HepG2 (cell line): ENCODE measurements at regions not wholly inside any gene's neighbourhood (a gene's known extent, or its start where the extent isn't known, plus 50 kb on each side); places are given as distances from the start of the nearest gene placed in this dataset.
A peak's percentile ranks its signal among the peaks of the same experiment; 100 is the strongest.

Experiments
- ATAC-seq: fragments of 200-7000 bp; cut with Tn5 transposase; 3 replicates; pipeline ENCODE4 v1.9.1; 2020; ENCODE audit warnings: mild to moderate bottlenecking, moderate library complexity
- BruUV-seq: library from RNA; stranded (reverse); fragments of 400-500 nt; replicated peaks from 2 replicates; lab custom pipeline; 2021; lab: Mats Ljungman, UMichigan
- CTCF ChIA-PET: fragments of 300-600 bp; formaldehyde crosslinking; extraction: SDS; loops from one replicate; lab custom pipeline; 2021; ENCODE audit warnings: low total read pairs, inconsistent platforms, low intra/inter-chr PET ratio; lab: Yijun Ruan, JAX
- POLR2A ChIA-PET: fragments of 350-600 bp; sonication (Branson Sonifier 250); formaldehyde crosslinking; loops from one replicate; lab custom pipeline; 2020; ENCODE audit warnings: antibody characterized with exemption, inconsistent platforms; lab: Yijun Ruan, JAX
- DNase-seq: peaks from one replicate; pipeline ENCODE4 v3.0.0-alpha.2; 2015; ENCODE audit warnings: low spot score
- FAIRE-seq: peaks from 3 replicates; lab custom pipeline; 2011; peaks lifted over from hg19 to GRCh38; lab: Jason Lieb, UNC
- H2AFZ ChIP-seq: one replicate; pipeline ENCODE4 v1.6.1; 2011; ENCODE audit warnings: low read length, inconsistent platforms
- H3K27ac ChIP-seq: fragments of 300-600 bp; 3 replicates; pipeline ENCODE4 v1.8.0; 2011; ENCODE audit warnings: mixed run types, mild to moderate bottlenecking, mixed read lengths, low read length, inconsistent platforms; ENCODE audit not compliant: insufficient read depth; ENCODE audit errors: extremely low read length
- H3K27me3 ChIP-seq, 2 experiments: fragments of 200-600 bp in 1 of 2; 2 replicates in 1 of 2; 3 replicates in 1 of 2; pipeline versions ENCODE4 v1.6.0 to v1.8.0; 2011; ENCODE audit warnings: low read length in 2 of 2, mild to moderate bottlenecking in 2 of 2, moderate library complexity in 2 of 2, inconsistent platforms in 1 of 2; ENCODE audit not compliant: insufficient read depth in 2 of 2, control insufficient read depth in 1 of 2
- H3K36me3 ChIP-seq, 2 experiments: fragments of 200-600 bp in 1 of 2; replicated peaks in 1 of 2; 2 replicates in 1 of 2; 3 replicates in 1 of 2; pipeline versions ENCODE4 v1.5.1 to v1.8.0; 2011; ENCODE audit warnings: low read length in 2 of 2, inconsistent platforms in 1 of 2; ENCODE audit not compliant: insufficient read depth in 2 of 2, control insufficient read depth in 1 of 2
- H3K4me1 ChIP-seq: 2 replicates; pipeline ENCODE4 v1.5.1; 2012; ENCODE audit warnings: low read length, inconsistent platforms; ENCODE audit not compliant: insufficient read depth
- H3K4me2 ChIP-seq: 2 replicates; pipeline ENCODE4 v1.6.0; 2011; ENCODE audit warnings: low read depth, low read length, inconsistent platforms
- H3K4me3 ChIP-seq, 3 experiments: fragments of 200-600 bp in 1 of 3; sonication (generic), shearing (Covaris generic) in 1 of 3; replicated peaks in 1 of 3; 2 replicates each; pipeline ENCODE4 v1.5.1; 2011 to 2016; ENCODE audit warnings: low read length in 3 of 3, inconsistent platforms in 2 of 3, low read depth in 2 of 3, mild to moderate bottlenecking in 2 of 3, control low read depth in 1 of 3, mixed read lengths in 1 of 3; ENCODE audit not compliant: insufficient read depth in 1 of 3
- H3K79me2 ChIP-seq: one replicate; pipeline ENCODE4 v1.6.1; 2011; ENCODE audit warnings: low read length, inconsistent platforms; ENCODE audit not compliant: insufficient read depth
- H3K9ac ChIP-seq: 2 replicates; pipeline ENCODE4 v1.6.0; 2011; ENCODE audit warnings: mild to moderate bottlenecking, low read depth, low read length, inconsistent platforms; ENCODE audit not compliant: insufficient read depth
- H3K9me3 ChIP-seq: 2 replicates; pipeline ENCODE4 v1.5.1; 2012; ENCODE audit warnings: mild to moderate bottlenecking, low read length
- H4K20me1 ChIP-seq: 2 replicates; pipeline ENCODE4 v1.6.0; 2011; ENCODE audit warnings: inconsistent platforms, mild to moderate bottlenecking, low read length, moderate library complexity; ENCODE audit not compliant: insufficient read depth
- CBX5 ChIP-seq: sonication (generic); formaldehyde crosslinking; IDR thresholded peaks from 2 replicates; pipeline ENCODE4 v1.4.0; 2020; ENCODE audit warnings: missing genetic modification reagents, borderline replicate concordance
- CHCHD3 ChIP-seq: sonication (generic); formaldehyde crosslinking; IDR thresholded peaks from 2 replicates; pipeline ENCODE4 v1.8.0; 2022; ENCODE audit warnings: mild to moderate bottlenecking, missing genetic modification reagents, moderate library complexity
- CREB1 ChIP-seq, 2 experiments: fragments of 450-650 bp in 1 of 2; IDR thresholded peaks; 2 replicates each; pipeline ENCODE4 v1.6.1; 2016 to 2017; ENCODE audit warnings: control low read depth in 1 of 2, mild to moderate bottlenecking in 1 of 2, missing compliant biosample characterization in 1 of 2, missing genetic modification characterization in 1 of 2
- ZNF569 ChIP-seq: sonication (generic); formaldehyde crosslinking; IDR thresholded peaks from 2 replicates; pipeline ENCODE4 v1.5.0; 2020; ENCODE audit warnings: mild to moderate bottlenecking, missing genetic modification reagents, moderate library complexity, borderline replicate concordance
- WGBS: methylation state at CpG from one replicate; pipeline ENCODE4 v1.1.6; 2017; ENCODE audit warnings: low lambda C conversion rate; 5-methylcytosine and 5-hydroxymethylcytosine counted together
- in situ Hi-C: cut with HindIII; loops from 2 replicates; pipeline ENCODE4 v1.10.0; 2017; ENCODE audit warnings: low pct_unique_long_range_greater_than_20kb; ENCODE audit not compliant: extremely low pct_ligation_motif_present
- intact Hi-C: fragments of 100-400 bp; cut with micrococcal nuclease; formaldehyde crosslinking; loops from one replicate; pipeline ENCODE4 v1.10.0; 2022; ENCODE audit not compliant: unreplicated experiment

DNA sequence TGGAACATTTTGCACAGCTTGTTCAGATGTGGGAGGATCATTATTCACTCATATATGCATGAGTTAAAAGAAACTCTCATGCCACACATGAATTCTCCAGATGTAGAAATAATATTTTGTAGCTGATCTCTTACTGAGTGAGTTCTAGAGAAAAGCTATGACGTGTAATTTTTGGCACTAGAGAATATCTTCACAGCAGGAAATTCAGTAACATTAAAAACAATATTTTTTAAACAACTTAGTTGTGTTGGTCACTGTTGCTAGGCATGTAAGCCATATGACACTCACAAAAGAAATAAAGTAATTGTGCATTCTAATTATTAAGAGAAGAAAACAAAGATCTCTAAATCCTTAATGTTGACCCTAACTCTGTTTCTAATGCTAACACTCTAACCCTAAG, 371.4 kb upstream of the SLC10A2 start:
- in situ Hi-C loops: no loop called here
- no peak for FAIRE-seq

DNA sequence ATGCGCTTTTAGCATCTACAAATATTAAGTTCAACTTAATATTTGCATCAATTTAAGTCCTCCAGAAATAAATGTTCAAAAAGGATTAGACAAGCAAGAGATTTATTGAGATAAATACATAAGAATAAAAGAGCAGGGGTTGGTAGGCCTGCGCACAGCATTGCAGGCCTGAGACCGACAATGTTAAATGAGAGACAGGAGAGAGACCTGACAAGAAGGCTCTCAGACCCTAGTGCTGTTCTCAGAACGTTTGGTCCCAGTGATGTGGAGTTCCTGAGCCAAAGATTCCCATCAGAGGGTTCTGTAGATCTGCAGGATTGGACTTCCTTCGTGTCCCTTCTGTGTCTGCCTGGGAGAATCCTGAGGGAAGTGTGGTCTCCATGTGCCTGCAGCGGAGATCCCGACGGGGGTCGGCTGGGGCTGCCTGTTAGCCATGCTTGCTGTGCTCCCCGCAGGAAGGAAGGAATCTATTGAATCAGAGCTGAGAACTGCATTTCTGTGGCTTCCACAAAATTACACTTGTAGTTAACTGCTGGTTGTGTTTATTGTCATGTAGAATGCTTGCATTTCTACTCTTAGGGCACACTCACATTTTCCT, 369.9 kb upstream of the SLC10A2 start:
- in situ Hi-C loops: no loop called here
- 39% methylated on average over 5 of the region's 10 CpGs for WGBS
- H3K9me3 ChIP-seq: peaks cover 53% of the 10 kb centered on the region
- no TSS peak for BruUV-seq
- H3K36me3 ChIP-seq: no peaks in the 10 kb centered on the region
- ATAC-seq (no peak), DNase-seq (no peak), FAIRE-seq (no peak)
- ChIA-PET POLR2A (no interaction called here), CTCF (no interaction called here)
- H3K4me3 ChIP-seq: no peak overlapping the region
- H3K4me2 ChIP-seq: no peak overlapping the region
- H4K20me1 ChIP-seq: no peaks in the 10 kb centered on the region
- intact Hi-C loops: no loop called here
- no peaks in the 10 kb centered on the region for H3K4me1 ChIP-seq
- no peak overlapping the region for H3K9ac ChIP-seq
- no peak overlapping the region for H2AFZ ChIP-seq
- no peaks in the 10 kb centered on the region for H3K27me3 ChIP-seq
- TF ChIP-seq ZNF569 (CRISPR knock-in tag): no peak
- TF ChIP-seq CHCHD3: no peak
- no peak overlapping the region for H3K27ac ChIP-seq
- H3K79me2 ChIP-seq: no peaks in the 10 kb centered on the region

More for the DNA sequence above, 371.4 kb upstream of the SLC10A2 start:
- Histone ChIP-seq H3K27ac (no peak overlapping the region), H3K4me3 (no peak overlapping the region), H3K79me2 (no peaks in the 10 kb centered on the region), H3K36me3 (no peaks in the 10 kb centered on the region), H3K4me2 (no peak overlapping the region), H3K4me1 (no peaks in the 10 kb centered on the region), H3K27me3 (no peaks in the 10 kb centered on the region), H3K9ac (no peak overlapping the region), H2AFZ (no peak overlapping the region), H3K9me3 (peaks cover 52% of the 10 kb centered on the region), H4K20me1 (no peaks in the 10 kb centered on the region)
- intact Hi-C loops: no loop called here
- BruUV-seq: no TSS peak
- 0% methylated on average over 1 of the region's 1 CpG for WGBS
- no peak for DNase-seq
- ChIA-PET CTCF (no interaction called here), POLR2A (no interaction called here)
- no peak for ATAC-seq
- TF ChIP-seq CBX5 (no peak), CREB1 (IDR thresholded peaks at IDR 0.05) (0 out of 2 replicates have a peak, but pooled peaks have one; percentile 19), CREB1 (CRISPR knock-in tag; IDR thresholded peaks at IDR 0.05) (no peak)
